IPS-18c (cell line): ENCODE measurements at regions not wholly inside any gene's neighbourhood (a gene's known extent, or its start where the extent isn't known, plus 50 kb on each side); places are given as distances from the start of the nearest gene placed in this dataset.

Experiments
- H3K4me3 ChIP-seq: 2 replicates; pipeline ENCODE4 v1.7.0; 2013; ENCODE audit warnings: low read depth, mild to moderate bottlenecking, low read length, moderate library complexity; ENCODE audit not compliant: insufficient read depth
- H3K9me3 ChIP-seq: one replicate; pipeline ENCODE4 v1.6.1; 2013; ENCODE audit warnings: mild to moderate bottlenecking, low read length, moderate library complexity; ENCODE audit not compliant: control insufficient read depth, insufficient read depth

DNA sequence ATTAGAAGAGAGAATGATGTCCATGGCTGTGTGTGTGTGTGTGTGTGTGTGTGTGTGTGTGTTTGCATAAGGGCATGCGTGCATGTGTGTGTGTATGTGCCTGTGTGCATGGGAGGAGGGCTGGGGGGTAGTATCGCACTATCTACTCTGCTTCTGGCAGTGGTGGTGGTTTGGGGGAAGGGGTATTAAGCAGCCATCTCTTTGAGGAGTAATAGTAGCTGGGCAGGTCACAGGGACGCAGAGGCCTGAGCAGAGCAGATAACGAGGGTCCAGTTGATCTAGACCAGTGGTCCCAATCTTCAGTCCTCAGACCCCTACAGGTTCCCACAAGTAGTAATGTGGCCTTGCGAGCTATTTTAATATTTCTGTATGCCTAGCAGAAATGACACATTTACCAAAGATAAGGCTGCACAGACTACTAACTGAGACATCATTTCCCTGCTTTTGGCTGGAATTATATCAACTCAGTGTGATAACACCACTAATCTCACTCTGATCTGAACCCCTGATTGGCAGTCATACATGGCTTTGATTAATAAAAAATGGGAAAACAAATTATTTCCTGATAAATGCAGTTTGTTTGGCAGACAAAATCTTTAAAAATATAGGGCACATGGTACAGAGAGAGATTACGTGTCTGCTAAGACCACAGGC is 354.3 kb downstream of the BUD13 start:
- H3K4me3 ChIP-seq: no peak overlapping the region
- no peaks in the 10 kb centered on the region for H3K9me3 ChIP-seq

DNA sequence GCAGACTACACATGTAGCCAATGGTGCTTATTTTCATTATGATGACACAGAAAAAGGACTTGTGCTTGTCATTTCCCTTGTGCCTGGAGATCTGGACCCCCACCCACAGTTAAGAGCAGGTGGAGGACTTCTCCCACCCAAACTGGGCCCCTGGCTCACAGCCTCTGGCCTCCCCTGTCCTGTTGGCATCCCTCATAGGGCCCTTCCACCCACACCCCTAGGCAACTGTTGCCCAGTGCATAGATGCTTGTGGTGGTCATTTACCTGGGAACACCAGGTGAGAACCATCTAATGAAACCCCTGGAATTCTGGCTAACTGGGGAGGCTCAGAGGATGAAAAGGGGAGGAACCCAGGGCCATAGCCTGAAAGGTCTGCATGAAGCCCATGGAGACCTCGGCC is 355.9 kb downstream of the BUD13 start:
- Histone ChIP-seq H3K4me3 (no peak overlapping the region), H3K9me3 (no peaks in the 10 kb centered on the region)

DNA sequence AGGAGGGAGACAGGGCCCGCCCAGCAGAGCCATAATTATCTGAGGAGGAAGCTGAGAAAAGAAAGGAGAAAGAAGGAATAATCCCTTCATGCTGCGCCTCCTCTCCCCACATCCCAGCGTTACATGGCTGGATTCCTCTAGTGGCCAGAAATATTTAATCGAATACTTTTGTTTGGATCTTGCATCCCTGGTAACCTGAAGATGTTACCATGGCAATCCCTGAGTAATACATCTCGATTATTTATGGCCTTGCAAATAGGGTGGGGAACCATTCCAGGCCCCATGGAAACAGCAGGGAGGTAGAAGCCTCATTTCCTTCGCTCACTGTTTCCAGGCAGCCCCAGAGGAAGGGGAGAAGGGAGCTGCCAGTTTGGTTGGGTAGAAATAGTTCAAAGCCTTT is 357.7 kb downstream of the BUD13 start:
- Histone ChIP-seq H3K4me3 (no peak overlapping the region), H3K9me3 (no peaks in the 10 kb centered on the region)

DNA sequence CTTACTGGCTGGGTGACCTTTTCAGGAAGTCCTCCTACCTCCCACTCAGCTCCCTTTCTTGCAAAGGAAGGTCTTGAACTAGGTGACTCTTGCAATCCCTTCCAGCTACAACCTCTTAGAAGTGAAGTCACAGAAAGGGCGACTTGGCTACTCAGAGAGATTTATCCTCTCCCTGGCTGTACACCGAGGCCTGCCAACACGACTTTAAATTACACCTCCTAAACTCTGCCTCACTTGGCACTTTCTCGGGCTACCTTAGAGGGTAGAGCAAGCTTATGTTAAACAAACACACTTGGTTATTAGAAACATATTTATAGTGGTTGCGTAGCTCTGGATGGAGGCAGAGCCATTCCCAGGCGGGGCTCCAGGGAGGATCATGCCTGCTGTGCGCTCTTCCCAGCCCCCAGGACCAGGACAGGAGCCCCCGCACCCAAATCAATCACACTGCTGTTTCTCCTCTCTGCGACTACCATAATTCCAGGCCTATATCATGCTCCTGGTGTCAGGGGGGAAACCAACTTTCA is 358.4 kb downstream of the BUD13 start:
- Histone ChIP-seq H3K9me3 (no peaks in the 10 kb centered on the region), H3K4me3 (no peak overlapping the region)

DNA sequence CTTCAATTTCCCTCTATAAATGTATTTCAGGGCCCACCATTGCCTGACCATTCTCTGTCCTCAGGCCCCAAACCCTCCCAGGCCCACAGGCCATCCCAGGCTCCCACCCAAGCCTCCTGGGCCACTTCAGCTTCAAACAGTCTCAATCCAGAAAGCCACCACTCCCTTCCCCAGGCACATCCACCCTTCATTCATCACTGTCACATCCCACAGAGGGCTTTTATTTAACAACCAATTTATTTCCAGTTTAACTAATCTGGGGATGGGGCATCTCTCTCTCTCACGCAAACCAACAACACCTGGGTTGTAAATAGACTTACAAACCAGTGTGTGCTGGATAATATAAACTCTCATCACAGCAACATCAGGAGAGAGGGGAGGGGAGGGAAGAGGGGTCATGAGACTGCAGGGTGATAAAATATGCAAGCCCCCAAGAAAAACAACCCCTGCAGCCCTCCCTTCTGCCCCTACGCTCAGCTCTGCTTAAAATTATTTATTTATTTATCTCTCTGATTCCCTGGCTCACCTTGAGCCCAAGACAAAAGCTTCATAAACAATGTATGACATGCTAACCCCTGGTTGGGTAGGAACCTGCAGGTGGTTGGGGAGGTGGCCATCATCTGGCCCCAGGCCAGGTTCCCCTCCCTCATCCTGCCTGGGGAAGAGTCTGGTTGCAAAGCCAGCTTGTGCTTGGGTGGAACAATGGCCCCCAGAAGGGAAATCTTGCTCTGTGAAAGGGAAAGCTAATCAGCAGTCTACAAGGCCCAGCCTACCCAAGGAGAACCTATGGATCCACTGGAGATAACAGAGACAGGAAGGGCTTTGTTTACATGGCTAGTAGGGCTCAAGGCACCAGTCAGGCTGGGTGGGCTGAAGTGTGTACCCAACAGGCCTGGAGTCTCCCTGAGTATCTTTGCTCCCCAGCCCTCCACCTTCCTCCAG is 359.2 kb downstream of the BUD13 start:
- Histone ChIP-seq H3K4me3 (no peak overlapping the region), H3K9me3 (no peaks in the 10 kb centered on the region)

DNA sequence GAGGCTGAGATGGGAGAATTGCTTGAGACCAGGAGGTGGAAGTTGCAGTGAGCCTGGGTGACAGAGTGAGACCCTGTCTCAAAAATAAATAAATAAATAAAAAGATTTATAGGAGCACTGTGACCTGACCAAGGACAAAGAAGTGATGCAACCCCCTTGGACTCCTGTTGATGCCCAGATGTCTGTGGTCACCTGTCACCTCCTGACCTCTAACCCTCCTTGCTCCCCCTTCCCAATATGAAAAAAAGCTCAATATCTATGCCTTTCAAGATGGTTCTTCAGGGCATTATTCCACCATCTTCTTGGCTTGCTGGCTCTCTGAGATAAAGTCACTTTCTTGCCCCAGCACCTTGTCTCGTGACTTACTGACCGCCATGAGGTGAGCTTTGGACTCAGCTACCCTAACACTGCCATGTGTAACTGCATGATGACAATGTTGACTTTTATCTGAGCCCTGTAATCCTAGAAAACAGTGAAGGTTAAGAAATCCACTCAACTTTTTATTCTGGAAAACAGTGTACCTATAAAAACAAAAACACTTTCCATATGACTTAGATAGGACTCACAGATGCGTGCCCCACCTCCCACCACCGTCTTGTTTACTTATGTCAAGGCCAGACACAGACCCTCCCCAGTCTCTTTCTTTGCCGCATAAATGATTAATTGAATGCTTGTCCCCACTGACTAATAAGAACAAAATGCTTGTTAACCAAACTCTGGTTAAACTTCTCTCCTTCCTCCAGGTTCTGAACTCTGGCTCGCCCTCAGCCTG is 360.5 kb downstream of the BUD13 start:
- H3K9me3 ChIP-seq: no peaks in the 10 kb centered on the region
- no peak overlapping the region for H3K4me3 ChIP-seq

DNA sequence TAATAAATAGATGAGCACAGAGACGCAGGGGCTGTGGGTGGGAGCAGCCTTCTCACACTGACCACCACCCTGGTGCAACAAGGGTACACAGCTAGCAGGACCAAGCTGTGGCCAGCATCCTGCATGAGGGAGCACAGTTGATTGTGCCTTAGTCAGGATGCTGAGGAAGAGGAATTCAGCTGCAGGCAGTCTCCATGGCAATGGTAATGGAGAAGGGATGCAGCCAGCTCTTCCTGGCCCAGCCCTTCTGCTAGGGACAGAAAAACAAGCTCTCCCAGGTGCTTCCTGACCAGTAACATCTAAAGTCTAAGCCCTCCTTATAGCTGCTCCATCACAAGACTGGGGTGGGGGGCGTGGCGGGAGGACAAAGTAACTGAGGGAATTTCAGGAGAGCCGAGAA is 363.5 kb downstream of the BUD13 start:
- Histone ChIP-seq H3K4me3 (no peak overlapping the region), H3K9me3 (no peaks in the 10 kb centered on the region)

DNA sequence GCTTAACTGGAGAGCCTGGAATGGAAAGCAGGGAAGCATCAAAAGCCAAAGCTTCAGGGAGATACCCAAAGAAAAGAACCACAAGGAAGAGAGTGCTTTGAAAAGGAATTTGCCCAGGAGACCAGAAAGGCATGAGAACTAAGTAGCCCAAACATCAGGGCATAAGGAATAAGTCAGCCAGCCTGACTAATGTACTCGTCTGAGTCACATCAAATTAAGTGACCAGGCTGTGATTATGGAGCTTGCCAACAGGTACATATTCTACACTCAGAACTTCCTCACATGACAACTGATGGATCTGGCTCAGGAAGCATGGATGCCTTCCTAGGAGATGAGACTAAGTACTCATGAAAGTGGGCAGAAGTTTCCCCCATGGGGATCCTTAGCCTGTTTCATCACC is 366.7 kb downstream of the BUD13 start:
- Histone ChIP-seq H3K4me3 (no peak overlapping the region), H3K9me3 (no peaks in the 10 kb centered on the region)

DNA sequence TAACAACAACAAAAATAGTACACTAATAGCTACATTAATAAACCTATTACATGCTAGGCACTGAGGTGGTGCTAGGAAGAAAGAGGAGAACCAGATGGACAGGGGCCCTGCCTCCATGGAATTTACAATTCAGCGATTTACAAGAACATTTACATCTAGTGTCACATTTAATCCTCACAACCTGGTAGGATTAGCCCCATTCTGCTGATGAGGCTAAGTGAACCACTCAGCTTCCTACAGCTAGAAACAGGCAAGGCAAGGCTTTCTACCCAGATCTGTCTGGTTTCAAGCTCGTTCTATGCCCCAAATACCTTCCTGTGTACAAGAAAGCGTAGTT is 368.4 kb downstream of the BUD13 start:
- no peaks in the 10 kb centered on the region for H3K9me3 ChIP-seq

DNA sequence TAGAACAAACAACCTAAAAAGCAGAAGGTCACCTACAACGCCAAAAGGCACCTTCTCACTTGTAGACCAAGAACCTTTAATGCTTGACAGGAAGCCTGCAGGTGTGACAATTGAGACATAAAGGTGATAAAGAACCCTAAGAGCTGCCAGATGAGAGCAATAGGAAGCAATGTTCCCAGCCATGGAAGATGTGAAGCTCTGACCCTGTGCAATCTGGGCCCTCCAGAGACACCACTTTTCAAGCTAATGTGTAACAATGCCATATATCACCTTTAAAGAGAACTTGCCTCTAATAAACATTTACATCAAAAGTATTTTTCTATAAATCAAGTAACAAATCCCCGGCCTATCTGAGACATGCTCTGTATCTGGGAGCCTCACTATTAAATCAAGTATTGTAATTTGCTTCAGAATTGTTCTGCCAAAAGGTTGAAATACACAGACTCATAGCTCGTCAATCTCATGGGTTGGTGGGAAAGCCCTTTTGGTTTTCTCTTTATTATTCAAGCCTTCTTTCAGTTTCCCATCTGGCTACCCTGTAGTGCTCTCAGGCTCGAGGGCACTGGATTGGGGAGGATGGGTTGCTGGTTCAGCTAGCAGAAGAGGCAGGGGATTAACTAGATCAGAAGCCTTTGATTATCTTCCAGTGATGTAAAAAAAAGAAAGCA is 368.9 kb downstream of the BUD13 start:
- Histone ChIP-seq H3K9me3 (no peaks in the 10 kb centered on the region), H3K4me3 (no peak overlapping the region)

More for the DNA sequence above, 368.4 kb downstream of the BUD13 start:
- H3K4me3 ChIP-seq: no peak overlapping the region

DNA sequence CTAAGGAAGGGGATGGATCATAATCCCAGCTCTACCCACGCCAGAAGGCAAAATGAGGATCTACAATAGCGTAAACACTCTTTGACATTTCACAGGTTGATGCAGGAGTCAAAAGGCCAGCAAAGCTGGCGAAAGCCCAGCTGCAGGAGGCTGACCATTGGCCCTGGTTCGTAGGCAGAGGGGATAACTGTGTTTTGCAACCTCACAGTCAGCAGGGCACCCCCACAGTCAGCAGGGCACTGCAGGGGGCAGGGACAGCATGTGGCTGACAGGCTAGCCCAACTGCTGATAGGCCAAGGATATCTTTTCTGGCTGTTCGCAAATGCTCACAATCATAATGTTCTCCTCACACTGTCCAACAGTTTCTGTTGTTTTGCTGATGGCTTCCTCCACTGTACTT is 372.7 kb downstream of the BUD13 start:
- Histone ChIP-seq H3K4me3 (no peak overlapping the region), H3K9me3 (no peaks in the 10 kb centered on the region)

DNA sequence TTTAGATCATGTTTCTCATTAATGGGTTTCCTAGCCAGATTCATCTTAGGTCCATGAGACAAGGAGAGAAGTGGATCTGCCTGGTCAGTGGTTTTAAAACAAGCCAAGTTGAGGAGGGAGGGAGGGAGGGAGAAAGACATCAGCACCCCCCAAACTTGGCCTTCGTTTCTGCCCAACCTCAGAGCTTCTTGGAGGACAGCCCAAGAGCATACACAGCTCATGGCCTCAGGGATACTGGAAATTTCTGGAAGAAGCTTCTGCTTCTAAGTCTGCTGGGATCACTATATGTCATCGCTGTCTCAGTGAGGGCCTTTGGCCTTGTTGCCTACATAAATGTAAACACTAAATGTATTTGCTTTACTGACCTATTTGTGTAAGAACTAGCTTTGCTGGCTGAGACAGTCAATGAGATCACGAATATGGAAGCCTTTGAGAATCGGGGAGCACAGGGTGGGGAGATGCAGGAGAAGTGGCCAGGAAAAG is 375.1 kb downstream of the BUD13 start:
- Histone ChIP-seq H3K4me3 (no peak overlapping the region), H3K9me3 (no peaks in the 10 kb centered on the region)

DNA sequence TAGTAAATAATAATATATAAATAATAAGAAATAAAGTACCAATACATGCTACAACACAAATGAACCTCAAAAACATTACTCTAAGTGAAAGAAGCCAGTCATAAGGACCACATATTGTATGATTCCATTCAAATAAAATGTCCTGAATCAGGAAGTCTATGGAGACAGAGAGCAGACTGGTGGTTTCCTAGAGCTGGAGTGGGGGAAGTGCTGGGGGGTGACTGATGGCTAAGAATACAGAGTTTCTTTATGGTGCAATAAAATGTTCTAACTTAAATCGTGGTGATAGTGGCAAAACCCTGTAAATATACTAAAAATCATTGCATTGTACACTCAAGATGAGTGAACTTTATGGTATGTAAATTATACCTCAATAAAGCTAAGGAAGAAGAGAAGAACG is 376.5 kb downstream of the BUD13 start:
- Histone ChIP-seq H3K9me3 (no peaks in the 10 kb centered on the region), H3K4me3 (no peak overlapping the region)

DNA sequence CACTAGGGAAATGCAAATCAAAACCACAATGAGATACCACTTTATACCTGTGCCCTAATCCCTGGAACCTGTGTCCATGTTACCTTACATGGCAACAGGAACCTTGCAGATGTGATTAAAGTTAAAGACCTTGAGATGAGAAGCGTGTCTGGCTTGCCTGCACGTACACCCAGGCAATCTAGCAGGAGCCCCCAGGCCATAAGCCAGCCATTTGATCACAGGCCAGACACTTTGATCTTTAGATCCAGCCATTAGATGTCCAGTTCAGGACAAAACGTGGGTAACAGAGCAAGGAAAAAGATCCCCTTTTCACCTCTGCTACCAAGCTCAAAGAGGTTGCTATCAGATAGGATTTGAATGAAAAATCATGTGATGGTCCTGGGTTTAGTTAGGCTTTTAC is 378.8 kb downstream of the BUD13 start:
- H3K9me3 ChIP-seq: no peaks in the 10 kb centered on the region

DNA sequence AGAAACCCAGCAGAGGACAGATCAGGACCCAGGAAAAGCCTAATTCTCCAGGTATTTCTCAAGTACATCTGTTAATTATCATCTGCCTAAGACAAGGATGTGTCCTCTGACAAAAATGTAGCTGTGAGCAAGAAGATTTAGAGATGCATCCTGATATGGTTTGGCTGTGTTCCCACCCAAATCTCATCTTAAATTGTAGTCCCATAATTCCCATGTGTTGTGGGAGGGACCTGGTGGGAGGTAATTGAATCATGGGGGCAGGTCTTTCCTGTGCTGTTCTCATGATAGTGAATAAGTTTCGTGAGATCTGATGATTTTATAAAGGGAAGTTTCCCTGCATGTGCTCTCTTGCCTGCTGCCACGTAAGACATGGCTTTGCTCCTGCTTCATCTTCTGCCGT is 381.8 kb downstream of the BUD13 start:
- H3K4me3 ChIP-seq: no peak overlapping the region
- no peaks in the 10 kb centered on the region for H3K9me3 ChIP-seq

More for the DNA sequence above, 378.8 kb downstream of the BUD13 start:
- no peak overlapping the region for H3K4me3 ChIP-seq

DNA sequence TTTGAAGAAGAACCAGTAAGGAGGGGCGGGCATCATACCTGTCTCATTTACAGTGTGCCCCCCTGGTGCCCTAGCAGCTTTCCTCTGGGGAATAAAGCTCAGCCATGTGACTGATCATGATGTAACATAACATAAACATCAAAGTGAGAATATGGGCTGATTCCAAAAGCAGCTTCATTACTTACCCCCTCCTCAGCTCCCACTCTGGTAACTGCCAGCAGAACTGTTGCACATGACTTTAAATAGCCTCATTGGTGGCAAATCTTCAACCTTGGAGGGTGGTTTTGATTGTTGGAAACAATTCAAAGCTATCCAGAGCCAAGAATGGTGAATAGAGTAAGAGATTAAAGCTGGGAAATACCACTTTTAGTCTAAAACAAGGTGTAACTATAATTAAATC is 384.6 kb downstream of the BUD13 start:
- no peak overlapping the region for H3K4me3 ChIP-seq
- no peaks in the 10 kb centered on the region for H3K9me3 ChIP-seq

DNA sequence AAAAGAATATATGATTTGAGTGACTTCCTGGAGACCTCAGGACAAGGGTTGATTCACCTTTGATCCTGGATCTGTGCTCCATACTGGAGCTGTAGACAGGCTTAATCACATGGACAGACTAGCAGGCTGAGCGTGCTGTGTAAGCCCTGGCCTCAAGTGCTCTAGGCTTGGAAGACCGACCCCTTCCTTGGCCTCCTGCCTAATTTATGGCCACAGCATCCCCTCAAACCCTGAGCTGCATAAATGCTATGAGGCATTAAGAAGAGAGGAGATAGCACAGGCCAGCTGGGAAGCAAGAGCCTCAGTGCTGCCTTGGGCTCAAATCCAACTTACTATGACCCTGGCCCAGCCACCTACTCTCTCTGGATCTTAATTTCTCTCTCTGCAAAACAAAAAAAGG is 385.1 kb downstream of the BUD13 start:
- Histone ChIP-seq H3K9me3 (no peaks in the 10 kb centered on the region), H3K4me3 (no peak overlapping the region)
